ENCODE measurements at regions not wholly inside any gene's neighbourhood (a gene's known extent, or its start where the extent isn't known, plus 50 kb on each side); places are given as distances from the start of the nearest gene placed in this dataset.

GRCh38 chr1:219476716-219477115 lies 136.2 kb downstream of the ZC3H11B start:
- no peak for DNase-seq (ENCODE audit: low spot score)
- FAIRE-seq: no peak

DNA sequence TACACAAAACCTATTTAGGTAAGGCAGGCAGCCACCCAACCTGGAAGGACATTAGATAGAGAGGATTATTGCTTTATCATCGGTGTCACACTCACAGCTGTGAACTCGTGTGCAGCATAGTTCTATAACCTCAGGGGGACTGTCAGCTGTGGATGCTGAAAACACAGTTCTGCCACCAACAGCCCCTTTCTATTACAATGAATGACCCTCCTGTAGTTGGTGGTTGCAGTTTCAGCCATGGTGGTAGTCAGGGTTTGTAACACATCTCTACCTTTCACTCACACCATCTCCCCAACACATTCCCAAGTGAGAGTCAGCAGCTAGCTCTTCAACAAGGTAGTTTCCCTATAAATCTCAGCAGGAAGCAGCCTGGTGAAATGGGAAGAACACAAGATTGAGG lies 136.8 kb downstream of the ZC3H11B start:
- FAIRE-seq (no peak), DNase-seq (ENCODE audit: low spot score) (no peak)

DNA sequence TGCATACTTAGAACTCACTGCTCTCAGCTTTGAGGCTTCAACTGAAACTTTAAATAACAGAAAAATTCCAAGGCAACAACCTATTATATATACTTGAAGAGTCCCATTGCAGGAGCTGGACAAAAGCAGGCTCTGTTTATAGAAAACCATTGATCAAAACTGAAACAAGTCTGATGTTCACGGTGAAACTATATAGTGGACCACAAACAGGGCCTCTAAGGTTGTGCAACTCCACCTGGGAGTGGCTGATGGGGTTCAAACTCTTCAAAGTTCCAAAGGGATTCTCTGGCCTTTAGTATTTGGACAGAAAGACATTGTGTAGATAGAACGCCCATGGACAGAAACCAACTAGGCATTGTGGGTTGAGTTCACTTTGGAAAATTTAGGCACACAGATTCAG lies 140.3 kb downstream of the ZC3H11B start:
- no peak for FAIRE-seq
- DNase-seq (ENCODE audit: low spot score): no peak

GRCh38 chr1:219467524-219467923 lies 145.4 kb downstream of the ZC3H11B start:
- FAIRE-seq (no peak), DNase-seq (ENCODE audit: low spot score) (no peak)

GRCh38 chr1:219466766-219467165 lies 146.1 kb downstream of the ZC3H11B start:
- DNase-seq (ENCODE audit: low spot score) (no peak), FAIRE-seq (no peak)

GRCh38 chr1:219465212-219466093 lies 147.5 kb downstream of the ZC3H11B start:
- FAIRE-seq: no peak

DNA sequence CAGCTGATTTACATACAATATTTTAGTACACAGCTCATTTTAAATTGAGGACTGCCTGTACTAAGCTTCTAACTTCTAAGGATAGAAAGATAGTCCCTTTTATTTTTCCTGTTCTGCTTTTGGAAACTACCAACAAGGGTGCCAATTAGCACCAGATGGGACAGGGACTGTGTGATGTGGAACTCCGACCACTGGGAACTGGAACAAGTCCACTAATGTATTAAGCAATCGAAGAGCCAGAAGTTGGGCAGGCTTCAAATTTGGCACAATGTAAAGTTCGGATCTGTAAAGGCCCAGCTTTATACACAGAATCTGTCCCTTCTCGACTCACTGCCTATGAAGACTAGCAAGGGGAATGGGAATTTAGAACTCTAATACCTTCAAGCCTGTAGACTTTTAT lies 149.3 kb downstream of the ZC3H11B start:
- DNase-seq (ENCODE audit: low spot score) (no peak), FAIRE-seq (no peak)

More at GRCh38 chr1:219465212-219466093, 147.5 kb downstream of the ZC3H11B start:
- no peak for DNase-seq (ENCODE audit: low spot score)

GRCh38 chr1:219461981-219462400 lies 150.9 kb downstream of the ZC3H11B start:
- FAIRE-seq: no peak
- DNase-seq (ENCODE audit: low spot score): no peak

- FAIRE-seq (no peak), DNase-seq (ENCODE audit: low spot score) (no peak)
These were observed 151.7 kb downstream of the ZC3H11B start for GRCh38 chr1:219460896-219461815.

DNA sequence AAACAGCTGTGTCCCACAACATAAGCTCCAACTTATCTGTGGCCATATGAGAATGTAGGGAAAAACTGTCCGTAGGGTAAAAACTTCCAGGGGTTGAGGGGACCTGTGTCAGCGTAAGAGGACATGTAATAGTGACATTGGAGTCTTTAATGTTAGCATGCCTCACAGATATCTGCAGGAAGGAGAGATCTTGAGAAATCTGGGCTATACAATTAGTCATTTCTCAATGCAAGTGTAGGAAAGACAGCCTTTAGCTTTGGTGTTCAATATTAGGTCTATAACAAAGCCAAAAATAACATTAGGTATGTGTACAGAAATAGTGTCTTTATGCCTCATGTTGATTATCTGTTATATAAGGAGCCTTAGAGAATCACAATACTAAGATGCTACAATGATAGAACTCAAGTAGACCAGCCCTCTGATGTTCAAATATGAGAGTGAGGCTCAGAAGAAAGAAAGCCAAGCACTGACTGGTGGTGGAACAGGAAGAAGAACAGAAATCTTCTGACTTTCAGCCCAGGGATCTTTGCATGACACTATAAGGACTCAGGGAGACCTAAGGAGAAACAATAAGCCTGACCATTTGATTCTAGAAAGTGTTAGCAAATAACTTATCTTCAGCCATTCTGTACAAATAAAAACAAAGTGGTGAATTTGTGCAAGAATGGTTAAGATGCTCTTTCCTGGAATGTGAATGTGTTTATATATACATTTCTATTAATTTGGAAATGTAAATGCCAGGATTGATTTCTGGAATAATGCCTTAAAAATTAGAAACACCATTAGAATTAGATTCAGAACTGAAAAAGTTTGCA lies 152.6 kb downstream of the ZC3H11B start:
- FAIRE-seq (no peak), DNase-seq (ENCODE audit: low spot score) (no peak)

DNA sequence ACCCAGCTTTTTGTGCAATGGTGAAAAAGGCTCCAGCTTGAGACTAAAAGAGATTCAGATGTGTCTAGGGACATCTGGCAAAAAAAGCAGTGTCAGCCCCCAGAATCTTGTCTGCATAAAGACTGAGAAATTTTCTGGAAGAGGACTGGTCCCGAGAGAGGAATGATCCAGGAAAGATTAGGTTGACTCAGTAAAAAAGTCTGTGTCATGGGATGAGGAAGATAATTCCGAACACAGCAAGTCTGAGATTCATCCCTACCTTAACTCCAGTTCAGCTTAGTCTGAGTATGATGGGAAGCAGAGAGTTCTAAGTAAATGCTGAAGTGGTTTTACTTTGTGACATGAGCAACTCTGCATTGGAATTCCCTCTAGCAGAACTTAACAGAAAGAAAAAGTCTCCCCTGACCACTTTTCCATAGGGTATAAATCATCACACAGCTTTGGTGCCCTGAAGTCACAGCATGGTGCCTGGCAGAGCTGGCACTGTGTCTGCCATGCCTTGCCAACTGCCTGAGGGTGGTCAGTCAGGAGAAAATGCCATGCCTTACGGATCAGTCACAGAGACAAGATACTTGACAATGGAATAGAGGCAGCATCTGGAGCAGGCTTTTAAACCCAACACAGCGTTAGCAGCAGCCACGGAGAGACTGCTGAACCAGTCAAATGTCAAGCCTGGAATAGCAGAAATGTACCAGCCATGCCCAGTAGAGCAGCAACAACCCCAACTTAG lies 153.4 kb downstream of the ZC3H11B start:
- FAIRE-seq (peak; percentile 9), DNase-seq (ENCODE audit: low spot score) (no peak)

DNA sequence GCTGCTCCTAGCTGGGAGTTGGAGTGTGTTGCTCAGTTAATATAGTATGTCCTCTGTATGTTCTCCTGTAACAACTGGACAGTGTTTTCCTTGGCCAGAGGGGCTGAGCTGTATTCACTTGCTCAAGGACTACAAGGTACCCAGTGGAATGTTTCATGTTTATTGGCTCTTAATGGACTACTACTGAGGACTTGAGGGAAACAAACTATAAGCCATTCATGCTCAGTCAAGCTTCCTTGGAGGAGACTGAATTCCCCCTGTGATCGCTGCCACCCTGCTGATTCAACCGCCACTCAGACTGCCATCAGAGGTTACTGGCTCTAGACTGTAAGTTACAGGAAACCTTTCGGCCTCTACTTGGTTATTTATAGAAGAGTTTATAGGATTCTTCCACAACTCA lies 166.6 kb downstream of the ZC3H11B start:
- FAIRE-seq (no peak), DNase-seq (ENCODE audit: low spot score) (no peak)

DNA sequence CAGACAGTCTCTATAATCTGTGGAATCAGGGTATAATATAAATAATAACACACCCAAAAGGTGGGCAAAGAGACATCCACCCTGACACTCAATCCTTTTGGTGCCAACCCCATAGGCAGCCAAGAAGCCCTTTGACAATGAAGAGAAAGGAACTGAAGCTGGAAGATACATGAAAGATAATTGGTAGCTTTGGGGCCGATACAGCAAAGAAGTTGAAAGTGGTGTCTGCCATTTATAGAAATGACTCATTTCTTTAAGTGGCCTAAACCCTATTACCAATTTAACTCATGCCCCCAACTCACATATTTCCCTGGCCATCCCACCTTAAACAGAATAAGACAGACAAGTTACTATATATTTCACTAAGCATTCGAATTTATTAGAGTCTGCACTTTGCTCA lies 167.0 kb downstream of the ZC3H11B start:
- FAIRE-seq (no peak), DNase-seq (ENCODE audit: low spot score) (no peak)

DNA sequence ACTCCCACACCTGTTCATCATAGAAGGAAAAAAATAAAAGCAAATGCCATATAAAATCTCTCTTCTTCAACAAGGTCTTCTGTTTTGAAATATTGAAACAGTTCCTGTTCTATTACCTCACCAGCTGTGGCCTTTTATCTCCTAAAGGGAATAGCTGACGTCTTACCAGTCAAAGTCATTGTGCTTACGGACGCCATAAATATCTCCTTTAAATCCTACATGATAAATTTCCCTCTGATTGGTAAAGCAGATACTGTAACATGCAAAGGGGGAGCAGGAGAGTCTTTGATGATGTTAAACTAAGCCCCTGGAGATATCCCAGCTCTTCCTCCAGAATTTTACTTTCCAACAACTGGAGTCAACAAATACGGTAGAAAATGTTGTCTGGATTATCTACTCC lies 168.4 kb downstream of the ZC3H11B start:
- FAIRE-seq: no peak

GRCh38 chr1:219443763-219444162 lies 169.1 kb downstream of the ZC3H11B start:
- FAIRE-seq (peak; percentile 13), DNase-seq (ENCODE audit: low spot score) (no peak)

More for the DNA sequence above, 168.4 kb downstream of the ZC3H11B start:
- no peak for DNase-seq (ENCODE audit: low spot score)

DNA sequence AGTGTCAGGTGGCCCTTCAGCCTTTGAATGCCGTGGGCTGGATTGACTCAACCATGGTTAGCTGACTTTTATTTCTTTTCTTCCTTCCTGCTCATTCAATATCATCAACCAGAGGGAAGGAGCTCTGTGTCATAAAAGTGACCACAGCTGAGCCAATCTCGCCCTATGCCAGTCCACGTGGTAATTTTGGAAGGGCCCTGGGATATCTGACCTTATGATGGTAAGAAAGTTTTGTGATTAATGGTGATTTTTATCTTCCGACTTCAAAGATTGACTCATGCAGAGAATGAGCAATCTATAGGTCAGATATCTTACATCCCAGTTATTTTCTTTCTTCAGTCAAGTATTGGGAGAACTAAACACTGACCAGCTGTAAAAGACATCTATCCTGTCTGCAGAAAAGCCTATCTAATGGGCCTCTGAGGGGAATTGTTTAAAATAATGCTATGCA lies 170.3 kb downstream of the ZC3H11B start:
- FAIRE-seq (no peak), DNase-seq (ENCODE audit: low spot score) (no peak)

DNA sequence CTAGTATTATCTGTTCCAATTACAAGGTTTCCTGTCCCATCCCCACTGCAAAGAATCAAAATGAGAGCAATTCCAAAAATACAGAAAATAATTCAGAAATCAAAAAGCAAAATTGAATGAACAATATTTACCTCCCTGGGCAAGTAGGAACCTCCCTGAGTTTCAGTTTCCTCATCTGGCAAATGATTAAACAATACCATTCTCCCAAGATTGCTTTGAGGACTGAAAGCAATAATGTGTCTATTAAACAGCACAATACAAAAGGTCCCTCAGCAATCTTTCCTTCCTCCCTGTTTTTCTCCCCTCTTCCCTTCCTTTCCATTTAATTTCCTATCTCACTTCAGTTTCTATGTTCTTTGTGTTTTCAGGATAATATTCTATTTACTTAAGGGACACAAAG lies 171.0 kb downstream of the ZC3H11B start:
- DNase-seq (ENCODE audit: low spot score): no peak
- FAIRE-seq: no peak

- no peak for FAIRE-seq
- no peak for DNase-seq (ENCODE audit: low spot score)
These were observed 173.5 kb downstream of the ZC3H11B start for GRCh38 chr1:219439376-219439775.

- FAIRE-seq: no peak
- no peak for DNase-seq (ENCODE audit: low spot score)
These were observed 174.5 kb downstream of the ZC3H11B start for GRCh38 chr1:219438386-219438785.

DNA sequence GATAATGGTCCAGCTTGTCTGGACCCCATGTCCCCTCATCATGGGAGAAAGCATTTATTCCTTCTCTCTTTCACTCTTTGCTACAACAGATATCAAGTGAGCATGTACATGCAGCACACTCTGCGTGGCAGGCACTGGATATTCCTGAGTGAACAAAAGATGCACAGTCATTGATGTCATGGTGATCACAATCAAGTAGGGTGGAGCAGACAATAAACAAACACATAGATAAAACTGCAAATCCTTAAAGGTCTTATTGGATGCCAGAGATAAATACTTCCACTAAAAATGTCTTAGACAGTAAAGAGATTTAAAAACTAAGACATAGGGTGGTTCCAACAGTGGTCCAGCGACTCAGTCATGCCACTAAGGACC lies 178.0 kb downstream of the ZC3H11B start:
- no peak for DNase-seq (ENCODE audit: low spot score)
- FAIRE-seq: no peak

Measured in urothelium cell line (cell line).